ENCODE measurements at regions not wholly inside any gene's neighbourhood (a gene's known extent, or its start where the extent isn't known, plus 50 kb on each side); places are given as distances from the start of the nearest gene placed in this dataset.

GRCh38 chr2:204329016-204329415, 216.3 kb upstream of the PARD3B start:
- TF ChIP-seq CTCF (IDR thresholded peaks at IDR 0.05; ENCODE audit: low read length, missing control alignments): no peak
- no peak for DNase-seq (ENCODE audit: low read depth)
- no peak overlapping the region for H3K4me3 ChIP-seq (replicated peaks; ENCODE audit: low read depth, low read length)

GRCh38 chr2:204329532-204329931, 215.7 kb upstream of the PARD3B start:
- H3K4me3 ChIP-seq (replicated peaks; ENCODE audit: low read depth, low read length): no peak overlapping the region
- no peak for TF ChIP-seq CTCF (IDR thresholded peaks at IDR 0.05; ENCODE audit: low read length, missing control alignments)
- no peak for DNase-seq (ENCODE audit: low read depth)

GRCh38 chr2:204331180-204331579, 214.1 kb upstream of the PARD3B start:
- TF ChIP-seq CTCF (IDR thresholded peaks at IDR 0.05; ENCODE audit: low read length, missing control alignments): no peak
- H3K4me3 ChIP-seq (replicated peaks; ENCODE audit: low read depth, low read length): no peak overlapping the region
- DNase-seq (ENCODE audit: low read depth): no peak

GRCh38 chr2:204331988-204332387, 213.3 kb upstream of the PARD3B start:
- DNase-seq (ENCODE audit: low read depth): no peak
- TF ChIP-seq CTCF (IDR thresholded peaks at IDR 0.05; ENCODE audit: low read length, missing control alignments): no peak
- no peak overlapping the region for H3K4me3 ChIP-seq (replicated peaks; ENCODE audit: low read depth, low read length)

- no peak for DNase-seq (ENCODE audit: low read depth)
- TF ChIP-seq CTCF (IDR thresholded peaks at IDR 0.05; ENCODE audit: low read length, missing control alignments): no peak
- no peak overlapping the region for H3K4me3 ChIP-seq (replicated peaks; ENCODE audit: low read depth, low read length)
Observed at GRCh38 chr2:204332706-204333105, 212.6 kb upstream of the PARD3B start.

- DNase-seq (ENCODE audit: low read depth): no peak
- no peak for TF ChIP-seq CTCF (IDR thresholded peaks at IDR 0.05; ENCODE audit: low read length, missing control alignments)
- H3K4me3 ChIP-seq (replicated peaks; ENCODE audit: low read depth, low read length): no peak overlapping the region
Observed at GRCh38 chr2:204333861-204334260, 211.4 kb upstream of the PARD3B start.

- no peak for TF ChIP-seq CTCF (IDR thresholded peaks at IDR 0.05; ENCODE audit: low read length, missing control alignments)
- DNase-seq (ENCODE audit: low read depth): no peak
- no peak overlapping the region for H3K4me3 ChIP-seq (replicated peaks; ENCODE audit: low read depth, low read length)
Observed at GRCh38 chr2:204335451-204336058, 209.7 kb upstream of the PARD3B start.
